WERI-Rb-1 (cell line): ENCODE measurements at regions not wholly inside any gene's neighbourhood (a gene's known extent, or its start where the extent isn't known, plus 50 kb on each side); places are given as distances from the start of the nearest gene placed in this dataset.

Experiments
- DNase-seq: peaks from one replicate; pipeline ENCODE4 v3.0.0-alpha.2; 2020
- H3K27ac ChIP-seq: fragments of 250-450 bp; sonication (Bioruptor Pico); 2 replicates; pipeline ENCODE4 v1.5.1; 2020; ENCODE audit warnings: mild to moderate bottlenecking, moderate library complexity
- H3K27me3 ChIP-seq: fragments of 250-450 bp; sonication (Bioruptor Pico); 2 replicates; pipeline ENCODE4 v1.5.1; 2021; ENCODE audit warnings: mild to moderate bottlenecking, low read depth, moderate library complexity; ENCODE audit not compliant: insufficient read depth, severe bottlenecking
- H3K36me3 ChIP-seq: fragments of 250-450 bp; sonication (Bioruptor Pico); 2 replicates; pipeline ENCODE4 v1.5.1; 2020; ENCODE audit warnings: mild to moderate bottlenecking, moderate library complexity
- H3K4me3 ChIP-seq: 2 replicates; pipeline ENCODE4 v1.5.1; 2011; ENCODE audit warnings: low read depth, mild to moderate bottlenecking, control low read depth, low read length
- H3K9me3 ChIP-seq: fragments of 250-450 bp; sonication (Bioruptor Pico); 2 replicates; pipeline ENCODE4 v1.5.1; 2021; ENCODE audit warnings: mild to moderate bottlenecking, moderate library complexity; ENCODE audit not compliant: severe bottlenecking
- TF ChIP-seq, protein P1 (sequence below): IDR thresholded peaks from 2 replicates; pipeline ENCODE4 v1.5.1; 2011; ENCODE audit warnings: low read depth, mild to moderate bottlenecking, control low read depth, inconsistent platforms, low read length

DNA sequence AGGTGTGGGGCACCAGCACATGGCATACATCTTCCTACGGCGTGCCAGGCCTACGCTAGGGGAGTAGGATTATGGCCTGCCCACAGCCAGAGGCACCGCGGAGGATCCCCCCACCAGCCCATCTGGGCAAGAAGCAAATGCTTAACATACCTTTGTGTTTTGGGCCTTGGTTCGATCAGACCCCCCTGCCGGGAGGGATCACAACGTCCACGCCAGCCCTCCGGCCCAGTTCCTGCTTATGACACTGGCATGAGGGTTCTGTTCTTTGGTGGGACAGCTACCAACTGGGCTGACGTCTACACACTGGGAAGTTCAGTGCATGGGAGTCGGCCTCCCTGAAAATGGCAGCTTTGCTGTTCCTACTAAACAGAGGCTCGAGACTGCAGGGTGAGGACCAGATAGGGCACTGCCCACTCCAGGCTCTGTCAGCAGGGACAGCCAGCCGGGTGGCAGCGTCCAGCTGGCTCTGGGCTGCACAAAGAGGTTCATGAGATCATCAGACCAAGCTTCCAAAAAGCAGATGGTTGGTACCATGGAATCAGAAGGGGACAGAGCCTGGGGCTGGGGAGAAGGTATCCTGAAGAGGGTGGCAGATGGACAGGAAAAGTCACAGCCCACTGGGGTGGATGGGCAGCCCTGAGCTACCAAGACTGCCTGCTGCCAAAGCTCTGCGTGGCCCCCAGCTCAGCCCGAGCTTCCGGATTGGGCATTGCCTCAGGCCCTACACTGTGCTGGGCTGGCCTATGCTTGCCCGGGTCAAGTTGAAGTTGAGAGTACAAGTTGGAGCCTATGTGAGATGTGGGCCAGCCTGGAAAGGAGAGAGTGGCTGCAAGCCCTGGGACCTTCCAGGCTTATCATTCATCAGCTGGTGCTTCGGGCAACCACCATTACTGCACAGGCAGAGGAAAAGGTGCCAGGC lies 61.7 kb upstream of the TEX51 start:
- Histone ChIP-seq H3K9me3 (no peaks in the 10 kb centered on the region), H3K4me3 (no peak overlapping the region), H3K36me3 (no peaks in the 10 kb centered on the region), H3K27me3 (peaks cover 12% of the 10 kb centered on the region), H3K27ac (no peak overlapping the region)
- DNase-seq: no peak
- TF ChIP-seq, protein P1, sequence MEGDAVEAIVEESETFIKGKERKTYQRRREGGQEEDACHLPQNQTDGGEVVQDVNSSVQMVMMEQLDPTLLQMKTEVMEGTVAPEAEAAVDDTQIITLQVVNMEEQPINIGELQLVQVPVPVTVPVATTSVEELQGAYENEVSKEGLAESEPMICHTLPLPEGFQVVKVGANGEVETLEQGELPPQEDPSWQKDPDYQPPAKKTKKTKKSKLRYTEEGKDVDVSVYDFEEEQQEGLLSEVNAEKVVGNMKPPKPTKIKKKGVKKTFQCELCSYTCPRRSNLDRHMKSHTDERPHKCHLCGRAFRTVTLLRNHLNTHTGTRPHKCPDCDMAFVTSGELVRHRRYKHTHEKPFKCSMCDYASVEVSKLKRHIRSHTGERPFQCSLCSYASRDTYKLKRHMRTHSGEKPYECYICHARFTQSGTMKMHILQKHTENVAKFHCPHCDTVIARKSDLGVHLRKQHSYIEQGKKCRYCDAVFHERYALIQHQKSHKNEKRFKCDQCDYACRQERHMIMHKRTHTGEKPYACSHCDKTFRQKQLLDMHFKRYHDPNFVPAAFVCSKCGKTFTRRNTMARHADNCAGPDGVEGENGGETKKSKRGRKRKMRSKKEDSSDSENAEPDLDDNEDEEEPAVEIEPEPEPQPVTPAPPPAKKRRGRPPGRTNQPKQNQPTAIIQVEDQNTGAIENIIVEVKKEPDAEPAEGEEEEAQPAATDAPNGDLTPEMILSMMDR: no peak

DNA sequence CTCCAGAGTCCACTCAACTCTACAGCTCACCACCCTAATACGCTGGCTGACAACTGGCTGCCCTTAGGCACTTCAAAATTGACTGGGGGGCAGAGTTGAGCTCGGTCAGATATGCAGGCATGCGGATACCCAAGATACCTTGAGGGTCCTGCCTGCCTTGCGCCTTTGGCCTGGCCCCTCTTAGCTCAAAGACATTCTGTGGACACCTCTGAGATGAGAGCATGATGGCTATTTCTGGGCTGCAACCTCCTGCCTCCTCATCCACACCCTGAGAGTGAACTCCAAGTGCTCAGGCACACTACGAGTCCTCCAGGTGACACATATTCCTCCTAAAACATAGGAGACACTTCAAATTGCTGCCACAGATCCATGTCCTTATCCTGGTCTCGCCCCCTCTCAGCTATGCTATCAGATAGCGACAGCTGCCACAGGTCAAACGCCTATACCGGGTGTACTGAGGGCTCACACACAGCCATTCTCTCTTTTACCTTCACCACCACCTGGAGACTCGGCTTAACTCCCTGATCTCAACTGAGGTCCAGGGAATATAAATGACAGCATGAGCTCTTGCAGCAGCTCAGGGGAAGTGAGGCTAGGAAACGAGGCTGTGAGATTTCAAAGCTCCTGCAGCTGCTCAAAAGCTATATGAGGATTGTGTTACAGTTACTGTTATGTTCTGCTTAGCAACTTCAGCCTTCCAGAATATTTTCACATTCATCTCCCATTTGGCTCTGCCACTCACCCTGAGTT lies 60.5 kb upstream of the TEX51 start:
- no peaks in the 10 kb centered on the region for H3K36me3 ChIP-seq
- no peak overlapping the region for H3K27ac ChIP-seq
- TF ChIP-seq, protein P1: no peak
- H3K4me3 ChIP-seq: no peak overlapping the region
- H3K9me3 ChIP-seq: no peaks in the 10 kb centered on the region
- peak; percentile 16 for DNase-seq
- H3K27me3 ChIP-seq: peaks cover 12% of the 10 kb centered on the region

DNA sequence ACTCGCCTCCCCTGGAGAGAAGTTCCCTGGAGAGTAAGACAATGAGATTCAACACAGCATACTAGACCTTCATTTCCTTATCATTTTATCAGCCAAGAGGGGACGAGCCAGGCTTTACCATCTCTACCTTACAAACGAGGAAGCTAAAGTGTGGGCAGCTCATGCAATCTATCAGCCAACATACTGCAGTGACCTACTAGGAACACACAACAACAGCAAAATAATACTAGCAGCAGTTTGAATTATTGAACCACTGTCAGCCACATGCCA lies 60.0 kb upstream of the TEX51 start:
- TF ChIP-seq, protein P1: no peak
- Histone ChIP-seq H3K27ac (no peak overlapping the region), H3K36me3 (no peaks in the 10 kb centered on the region), H3K9me3 (no peaks in the 10 kb centered on the region), H3K27me3 (peaks cover 12% of the 10 kb centered on the region), H3K4me3 (no peak overlapping the region)
- DNase-seq: no peak

DNA sequence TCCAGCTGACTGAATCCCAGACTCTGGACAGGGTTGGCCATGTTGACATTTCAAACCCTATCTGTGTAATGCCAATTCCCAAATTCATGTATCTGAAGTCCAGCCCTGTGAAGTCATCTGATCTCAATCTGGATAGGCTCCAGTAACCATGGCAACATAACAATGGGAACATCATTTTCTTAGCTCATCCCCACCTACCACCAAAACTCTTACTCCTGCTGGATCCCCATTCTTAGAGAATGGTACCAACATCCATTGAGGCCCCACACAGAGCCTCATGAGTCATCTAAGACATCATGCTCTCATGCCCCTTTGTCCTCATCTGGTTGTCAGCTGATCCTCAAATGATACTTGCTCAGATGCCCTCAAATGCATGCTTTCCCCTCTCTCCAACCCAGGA lies 58.9 kb upstream of the TEX51 start:
- H3K27ac ChIP-seq: no peak overlapping the region
- H3K36me3 ChIP-seq: no peaks in the 10 kb centered on the region
- TF ChIP-seq, protein P1: no peak
- H3K9me3 ChIP-seq: no peaks in the 10 kb centered on the region
- no peak for DNase-seq
- H3K27me3 ChIP-seq: peaks cover 12% of the 10 kb centered on the region
- H3K4me3 ChIP-seq: no peak overlapping the region

DNA sequence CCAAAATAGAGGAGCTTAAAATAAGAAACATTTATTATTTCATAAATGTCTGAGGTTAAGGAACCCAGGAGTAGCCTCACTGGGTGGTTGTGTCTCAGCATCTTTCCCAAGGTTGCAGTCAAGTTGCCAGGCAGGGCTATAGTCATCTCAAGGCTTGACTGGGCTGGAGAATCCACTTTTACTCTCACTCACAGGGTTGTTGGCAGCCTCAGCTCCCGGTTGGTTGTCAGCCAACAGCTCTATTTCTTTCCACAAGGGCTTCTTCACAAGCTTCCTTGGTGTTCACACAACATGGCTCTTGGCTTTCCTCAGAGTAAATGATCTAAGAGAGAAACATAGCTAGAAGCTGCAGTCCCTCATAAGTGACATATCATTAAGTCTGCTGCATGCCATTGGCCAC lies 55.6 kb upstream of the TEX51 start:
- no peak for DNase-seq
- Histone ChIP-seq H3K4me3 (no peak overlapping the region), H3K9me3 (no peaks in the 10 kb centered on the region), H3K27me3 (peaks cover 3% of the 10 kb centered on the region), H3K36me3 (no peaks in the 10 kb centered on the region), H3K27ac (no peak overlapping the region)
- TF ChIP-seq, protein P1: no peak
